ENCODE measurements at regions not wholly inside any gene's neighbourhood (a gene's known extent, or its start where the extent isn't known, plus 50 kb on each side); places are given as distances from the start of the nearest gene placed in this dataset.

DNA sequence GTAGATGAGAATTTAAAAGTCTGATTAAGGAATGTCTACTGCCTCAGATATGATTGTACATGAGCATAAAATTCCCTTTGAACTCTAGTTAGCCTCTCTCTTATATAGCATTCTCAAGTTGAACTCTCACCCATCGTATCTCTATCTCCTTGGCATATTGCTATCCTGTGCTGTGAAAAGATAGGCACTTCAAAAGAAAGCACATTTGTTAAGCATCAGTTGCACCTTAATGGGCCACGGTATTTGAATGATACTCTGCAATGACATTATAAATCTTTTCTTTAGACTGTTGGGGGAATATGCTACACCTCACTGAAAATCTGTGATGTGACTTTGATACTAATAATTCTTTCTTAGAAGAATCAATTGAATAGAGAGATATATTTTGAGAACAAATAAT lies 570.7 kb downstream of the JRKL start:
- TF ChIP-seq, protein P1, sequence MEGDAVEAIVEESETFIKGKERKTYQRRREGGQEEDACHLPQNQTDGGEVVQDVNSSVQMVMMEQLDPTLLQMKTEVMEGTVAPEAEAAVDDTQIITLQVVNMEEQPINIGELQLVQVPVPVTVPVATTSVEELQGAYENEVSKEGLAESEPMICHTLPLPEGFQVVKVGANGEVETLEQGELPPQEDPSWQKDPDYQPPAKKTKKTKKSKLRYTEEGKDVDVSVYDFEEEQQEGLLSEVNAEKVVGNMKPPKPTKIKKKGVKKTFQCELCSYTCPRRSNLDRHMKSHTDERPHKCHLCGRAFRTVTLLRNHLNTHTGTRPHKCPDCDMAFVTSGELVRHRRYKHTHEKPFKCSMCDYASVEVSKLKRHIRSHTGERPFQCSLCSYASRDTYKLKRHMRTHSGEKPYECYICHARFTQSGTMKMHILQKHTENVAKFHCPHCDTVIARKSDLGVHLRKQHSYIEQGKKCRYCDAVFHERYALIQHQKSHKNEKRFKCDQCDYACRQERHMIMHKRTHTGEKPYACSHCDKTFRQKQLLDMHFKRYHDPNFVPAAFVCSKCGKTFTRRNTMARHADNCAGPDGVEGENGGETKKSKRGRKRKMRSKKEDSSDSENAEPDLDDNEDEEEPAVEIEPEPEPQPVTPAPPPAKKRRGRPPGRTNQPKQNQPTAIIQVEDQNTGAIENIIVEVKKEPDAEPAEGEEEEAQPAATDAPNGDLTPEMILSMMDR (IDR thresholded peaks at IDR 0.05), result no peak
- TF ChIP-seq EP300 (IDR thresholded peaks at IDR 0.05), result no peak

All from sigmoid colon (tissue), 4 donors.